Neuronal stem cell (in vitro differentiated cells): ENCODE measurements at regions not wholly inside any gene's neighbourhood (a gene's known extent, or its start where the extent isn't known, plus 50 kb on each side); places are given as distances from the start of the nearest gene placed in this dataset.
"Not testable (repeated sequence)": the region's sequence is repeated elsewhere in the genome, so short reads cannot be mapped to it uniquely, and the experiment has no call there.

Experiments used
- DNase-seq: peaks from one replicate; pipeline ENCODE4 v3.0.0-alpha.2; 2013; ENCODE audit warnings: low spot score
- H2AFZ ChIP-seq: one replicate; pipeline ENCODE4 v1.6.1; 2013; ENCODE audit warnings: mild to moderate bottlenecking, low read length, inconsistent platforms
- H2AK5ac ChIP-seq: 2 replicates; pipeline ENCODE4 v1.6.1; 2013; ENCODE audit warnings: low read depth, mild to moderate bottlenecking, inconsistent platforms, low read length, moderate library complexity, mixed read lengths
- H2BK120ac ChIP-seq: 2 replicates; pipeline ENCODE4 v1.6.1; 2013; ENCODE audit warnings: low read depth, mild to moderate bottlenecking, inconsistent platforms, low read length, moderate library complexity, mixed read lengths
- H2BK12ac ChIP-seq: one replicate; pipeline ENCODE4 v1.6.1; 2013; ENCODE audit warnings: low read length, inconsistent platforms
- H2BK15ac ChIP-seq: 2 replicates; pipeline ENCODE4 v1.6.1; 2013; ENCODE audit warnings: mild to moderate bottlenecking, low read length, inconsistent platforms, mixed read lengths
- H2BK5ac ChIP-seq: one replicate; pipeline ENCODE4 v1.6.1; 2013; ENCODE audit warnings: inconsistent platforms, mild to moderate bottlenecking, low read length, moderate library complexity
- H3K14ac ChIP-seq: one replicate; pipeline ENCODE4 v1.6.1; 2013; ENCODE audit warnings: low read length, inconsistent platforms
- H3K18ac ChIP-seq: 2 replicates; pipeline ENCODE4 v1.6.1; 2013; ENCODE audit warnings: low read length, inconsistent platforms
- H3K23ac ChIP-seq: 2 replicates; pipeline ENCODE4 v1.6.1; 2013; ENCODE audit warnings: low read depth, mild to moderate bottlenecking, mixed read lengths, low read length, inconsistent platforms; ENCODE audit not compliant: poor library complexity
- H3K27ac ChIP-seq: replicated peaks from 3 replicates; pipeline ENCODE4 v1.5.1; 2013; ENCODE audit warnings: low read length, inconsistent platforms
- H3K27me3 ChIP-seq, 3 experiments: 2 replicates each; pipeline ENCODE4 v1.6.1; 2013; ENCODE audit warnings: low read length in 3 of 3, mild to moderate bottlenecking in 2 of 3, inconsistent platforms in 1 of 3, low read depth in 1 of 3, mixed read lengths in 1 of 3, moderate library complexity in 1 of 3; ENCODE audit not compliant: control insufficient read depth in 3 of 3, insufficient read depth in 3 of 3
- H3K36me3 ChIP-seq, 2 donors: replicated peaks in 1 of 2; 2 replicates each; pipeline ENCODE4 v1.6.1; 2013; ENCODE audit warnings: low read length in 2 of 2; ENCODE audit not compliant: control insufficient read depth in 2 of 2, insufficient read depth in 2 of 2
- H3K4ac ChIP-seq: 2 replicates; pipeline ENCODE4 v1.6.1; 2013; ENCODE audit warnings: inconsistent platforms, mild to moderate bottlenecking, low read length, moderate library complexity
- H3K4me1 ChIP-seq, 2 donors: 1 replicate in 1 of 2; 2 replicates in 1 of 2; pipeline ENCODE4 v1.6.1; 2013; ENCODE audit warnings: low read length in 2 of 2, low read depth in 1 of 2; ENCODE audit not compliant: control insufficient read depth in 2 of 2, insufficient read depth in 1 of 2
- H3K4me2 ChIP-seq: one replicate; pipeline ENCODE4 v1.6.1; 2013; ENCODE audit warnings: mild to moderate bottlenecking, low read length, inconsistent platforms; ENCODE audit not compliant: insufficient read depth, poor library complexity, severe bottlenecking
- H3K4me3 ChIP-seq, 2 donors: 2 replicates each; pipeline ENCODE4 v1.5.1; 2013; ENCODE audit warnings: low read length in 2 of 2, mild to moderate bottlenecking in 2 of 2, inconsistent platforms in 1 of 2, moderate library complexity in 1 of 2
- H3K79me1 ChIP-seq: one replicate; pipeline ENCODE4 v1.6.1; 2013; ENCODE audit warnings: low read depth, mild to moderate bottlenecking, inconsistent platforms, low read length, moderate library complexity
- H3K9ac ChIP-seq: one replicate; pipeline ENCODE4 v1.6.1; 2013; ENCODE audit warnings: mild to moderate bottlenecking, low read depth, low read length, inconsistent platforms; ENCODE audit not compliant: poor library complexity
- H3K9me3 ChIP-seq, 2 donors: replicated peaks in 1 of 2; 2 replicates each; pipeline versions ENCODE3 to v1.6.1; 2013; ENCODE audit warnings: low read length in 2 of 2, mild to moderate bottlenecking in 2 of 2, inconsistent platforms in 1 of 2, low read depth in 1 of 2, mixed read lengths in 1 of 2, moderate library complexity in 1 of 2; ENCODE audit not compliant: control insufficient read depth in 2 of 2, insufficient read depth in 1 of 2
- H4K8ac ChIP-seq: one replicate; pipeline ENCODE4 v1.6.1; 2013; ENCODE audit warnings: low read depth, mild to moderate bottlenecking, inconsistent platforms, low read length, moderate library complexity
- H4K91ac ChIP-seq: one replicate; pipeline ENCODE4 v1.6.1; 2013; ENCODE audit warnings: low read length, low read depth, mild to moderate bottlenecking, inconsistent platforms; ENCODE audit not compliant: poor library complexity
- WGBS, 2 donors: extraction: QIAGEN DNeasy Blood & Tissue Kit; methylation state at CpG; one replicate each; pipeline ENCODE4 v1.1.7; 2013; ENCODE audit warnings: missing lambda C conversion rate in 2 of 2, mixed read lengths in 1 of 2; ENCODE audit not compliant: insufficient read length in 2 of 2, insufficient replicate concordance in 1 of 2; ENCODE audit errors: extremely low coverage in 2 of 2; 5-methylcytosine and 5-hydroxymethylcytosine counted together

GRCh38 chr6:22376293-22376692, 79.5 kb upstream of the PRL start:
- not testable (repeated sequence) for H3K14ac ChIP-seq, H3K27me3 ChIP-seq, H2BK12ac ChIP-seq, H3K4me1 ChIP-seq, H2BK15ac ChIP-seq, H3K79me1 ChIP-seq, H3K4ac ChIP-seq, H2AFZ ChIP-seq, H3K9ac ChIP-seq, H2BK120ac ChIP-seq, H2AK5ac ChIP-seq, H3K23ac ChIP-seq, H4K8ac ChIP-seq, H2BK5ac ChIP-seq, H4K91ac ChIP-seq, H3K27ac ChIP-seq, DNase-seq, H3K18ac ChIP-seq, H3K9me3 ChIP-seq, H3K36me3 ChIP-seq, H3K4me2 ChIP-seq, H3K4me3 ChIP-seq

- not testable (repeated sequence) for H2BK15ac ChIP-seq, H4K8ac ChIP-seq, H3K36me3 ChIP-seq, H2AFZ ChIP-seq, H3K79me1 ChIP-seq, H3K4me3 ChIP-seq, H2AK5ac ChIP-seq, H3K14ac ChIP-seq, H3K27me3 ChIP-seq, H3K18ac ChIP-seq, H3K23ac ChIP-seq, H3K4me1 ChIP-seq, H3K4me2 ChIP-seq, DNase-seq, H2BK120ac ChIP-seq, H2BK5ac ChIP-seq, H2BK12ac ChIP-seq, H4K91ac ChIP-seq, H3K27ac ChIP-seq, H3K9ac ChIP-seq, H3K9me3 ChIP-seq, H3K4ac ChIP-seq
- WGBS, 2 donors: no CpG with 5 or more reads among the region's 1 CpG
Measured at GRCh38 chr6:22378536-22378935, 81.7 kb upstream of the PRL start.

- Histone ChIP-seq H3K27me3 (no peaks in the 10 kb centered on the region), H2BK5ac (no peak overlapping the region), H3K27ac (no peak overlapping the region), H3K14ac (no peak overlapping the region), H2AFZ (no peak overlapping the region), H3K4me2 (no peak overlapping the region), H2AK5ac (no peak overlapping the region), H3K4me1 (no peaks in the 10 kb centered on the region), H3K79me1 (no peaks in the 10 kb centered on the region), H2BK15ac (no peak overlapping the region), H2BK120ac (no peak overlapping the region), H4K8ac (no peak overlapping the region), H3K4me3 (no peak overlapping the region), H2BK12ac (no peak overlapping the region), H3K9me3 (peaks cover 0 to 2% of the 10 kb centered on the region in 2 donors), H3K23ac (no peak overlapping the region), H3K9ac (no peak overlapping the region), H3K36me3 (no peaks in the 10 kb centered on the region), H3K4ac (no peak overlapping the region), H4K91ac (peak overlapping the region; percentile 19), H3K18ac (no peak overlapping the region)
- WGBS, 2 donors: no CpG with 5 or more reads among the region's 3 CpGs
- no peak for DNase-seq
Measured at GRCh38 chr6:22380236-22380635, 83.4 kb upstream of the PRL start.

GRCh38 chr6:22381845-22382544, 85.2 kb upstream of the PRL start:
- Histone ChIP-seq H2BK5ac (no peak overlapping the region), H3K4ac (no peak overlapping the region), H3K27me3 (no peaks in the 10 kb centered on the region), H3K4me3 (no peak overlapping the region), H3K4me2 (no peak overlapping the region), H3K79me1 (no peaks in the 10 kb centered on the region), H2BK12ac (no peak overlapping the region), H2AK5ac (no peak overlapping the region), H3K9me3 (peaks cover 0 to 2% of the 10 kb centered on the region in 2 donors), H4K8ac (no peak overlapping the region), H4K91ac (no peak overlapping the region), H3K36me3 (no peaks in the 10 kb centered on the region), H3K14ac (no peak overlapping the region), H2BK15ac (no peak overlapping the region), H3K9ac (no peak overlapping the region), H3K27ac (no peak overlapping the region), H3K4me1 (no peaks in the 10 kb centered on the region), H2BK120ac (no peak overlapping the region), H3K23ac (no peak overlapping the region), H2AFZ (peak overlapping the region; percentile 52), H3K18ac (no peak overlapping the region)
- no peak for DNase-seq
- no CpG with 5 or more reads among the region's 9 CpGs for WGBS, 2 donors
